GM12865 (cell line): ENCODE measurements at regions not wholly inside any gene's neighbourhood (a gene's known extent, or its start where the extent isn't known, plus 50 kb on each side); places are given as distances from the start of the nearest gene placed in this dataset.
A peak's percentile ranks its signal among the peaks of the same experiment; 100 is the strongest.

Experiments used
- DNase-seq: peaks from one replicate; pipeline ENCODE4 v3.0.0; 2010; ENCODE audit warnings: low read depth
- H3K4me3 ChIP-seq: 2 replicates; pipeline ENCODE4 v1.5.1; 2011; ENCODE audit warnings: mild to moderate bottlenecking, low read depth, low read length, control low read depth
- CTCF ChIP-seq: IDR thresholded peaks from 2 replicates; pipeline ENCODE4 v1.5.1; 2011; ENCODE audit warnings: low read length, control low read depth, low read depth, inconsistent platforms; ENCODE audit not compliant: insufficient read depth; ENCODE audit errors: missing control alignments

DNA sequence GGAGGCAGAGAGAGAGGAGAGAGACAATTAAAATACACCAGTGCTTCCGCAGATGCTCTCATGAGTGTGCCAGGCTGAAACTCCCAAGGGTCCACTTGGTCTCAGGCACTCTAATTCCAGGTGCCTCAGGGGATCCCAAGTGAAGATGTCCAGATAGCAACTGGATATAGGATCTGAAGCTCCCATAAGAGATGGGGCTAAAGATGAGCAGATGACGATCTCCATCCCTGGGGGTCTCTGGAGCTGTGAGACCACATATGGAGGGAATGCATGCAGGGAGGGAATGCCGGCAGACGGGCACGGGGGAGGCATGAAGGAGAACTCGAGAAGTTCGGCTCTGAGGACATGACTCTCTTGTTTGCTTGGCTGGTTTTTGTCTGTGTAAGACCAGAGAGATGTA is 223.7 kb upstream of the RAB6C start:
- TF ChIP-seq CTCF: no peak
- DNase-seq: no peak
- no peak overlapping the region for H3K4me3 ChIP-seq

DNA sequence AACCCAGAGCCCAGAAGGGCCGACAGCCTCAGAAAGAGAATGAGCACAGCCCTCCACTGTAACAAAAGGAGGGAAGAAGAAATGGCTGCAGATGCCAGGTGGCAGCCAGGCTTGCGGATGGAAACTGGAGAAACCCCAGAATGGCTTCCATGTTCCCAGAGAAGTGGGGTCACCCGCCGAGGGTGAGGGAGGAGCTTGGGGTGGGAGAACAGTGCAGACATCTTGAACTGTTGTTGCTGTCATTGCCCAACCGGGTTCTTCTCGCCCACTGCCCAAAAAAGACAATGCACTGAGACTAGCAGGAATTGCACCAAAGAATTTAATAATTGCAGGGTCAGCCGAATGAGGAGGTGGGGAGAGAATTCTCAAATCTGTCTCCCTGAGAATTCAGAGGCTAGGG is 223.2 kb upstream of the RAB6C start:
- H3K4me3 ChIP-seq: no peak overlapping the region
- no peak for TF ChIP-seq CTCF
- no peak for DNase-seq

GRCh38 chr2:129757366-129757914 is 222.0 kb upstream of the RAB6C start:
- no peak overlapping the region for H3K4me3 ChIP-seq
- no peak for TF ChIP-seq CTCF

DNA sequence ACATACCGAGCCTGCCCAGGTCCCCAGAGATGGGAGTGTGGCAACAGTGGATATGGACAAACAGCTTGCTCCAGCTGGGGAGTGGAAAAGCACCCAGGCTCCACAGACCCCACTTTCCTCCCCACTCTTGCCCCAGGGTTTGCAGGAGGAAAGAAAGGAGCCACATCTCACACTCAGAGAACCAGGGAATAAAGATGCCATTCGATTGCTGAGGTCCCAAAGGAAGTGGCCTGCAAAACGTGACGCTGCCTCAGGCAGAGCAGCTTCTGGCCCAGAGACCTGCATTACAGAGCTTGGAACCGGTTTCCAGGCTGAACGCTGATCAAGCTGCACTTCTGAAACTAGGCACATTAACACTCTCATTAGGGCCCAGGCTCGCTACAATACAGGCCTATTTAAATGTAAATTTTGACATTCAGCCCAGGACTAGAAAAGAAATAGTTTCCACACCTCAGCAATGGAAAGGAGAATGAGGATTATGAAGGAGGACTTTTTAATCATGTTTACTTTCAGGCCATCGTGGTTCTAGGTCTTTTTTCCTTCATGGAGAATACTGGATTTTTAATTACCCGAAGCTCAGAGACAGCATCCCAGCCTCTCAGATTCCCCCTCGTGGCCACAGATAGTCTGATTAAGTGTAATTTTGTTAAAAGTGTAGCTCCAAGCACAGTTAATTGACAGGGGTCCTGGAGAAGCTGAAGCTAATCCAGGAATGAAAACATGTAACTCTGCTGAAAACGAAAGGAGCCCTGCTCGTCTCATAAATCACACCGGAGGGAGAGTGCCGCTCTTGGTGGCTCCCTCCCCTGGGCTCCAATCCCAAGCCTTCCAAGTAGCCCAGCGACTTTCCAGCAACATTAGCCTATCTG is 221.3 kb upstream of the RAB6C start:
- no peak for DNase-seq
- peak overlapping the region; percentile 11; the same call in 1 of the 2 replicates for H3K4me3 ChIP-seq
- TF ChIP-seq CTCF: no peak

More at GRCh38 chr2:129757366-129757914, 222.0 kb upstream of the RAB6C start:
- no peak for DNase-seq

- no peak for TF ChIP-seq CTCF
- DNase-seq: peak; percentile 7
- H3K4me3 ChIP-seq: peak overlapping the region; percentile 11; the same call in 1 of the 2 replicates
These were observed 220.5 kb upstream of the RAB6C start for GRCh38 chr2:129758784-129759471.

DNA sequence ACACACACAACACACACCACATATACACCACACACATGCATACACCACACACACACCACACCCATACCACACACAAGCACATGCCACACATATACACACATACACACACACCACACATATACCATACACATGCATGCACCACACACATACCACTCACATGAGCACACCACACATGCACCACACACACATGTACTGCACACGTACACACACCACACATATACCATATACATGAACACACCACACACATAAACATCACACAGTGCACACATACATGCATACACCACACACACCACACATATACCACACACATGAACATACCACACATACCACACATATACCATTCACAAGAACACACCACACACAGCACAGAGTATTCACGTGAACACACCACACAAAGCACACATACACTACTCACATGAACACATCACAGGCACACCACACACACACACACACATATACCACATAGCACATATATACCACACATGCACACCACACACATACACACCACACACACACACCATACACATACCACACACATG is 219.9 kb upstream of the RAB6C start:
- TF ChIP-seq CTCF: no peak
- DNase-seq: no peak
- no peak overlapping the region for H3K4me3 ChIP-seq
